Middle frontal gyrus (tissue), 1 donor: ENCODE measurements at regions not wholly inside any gene's neighbourhood (a gene's known extent, or its start where the extent isn't known, plus 50 kb on each side); places are given as distances from the start of the nearest gene placed in this dataset.

Experiments used
- DNase-seq: peaks from one replicate; pipeline ENCODE4 v3.0.0-alpha.2; 2015; ENCODE audit warnings: low spot score; ENCODE audit errors: extremely low spot score

DNA sequence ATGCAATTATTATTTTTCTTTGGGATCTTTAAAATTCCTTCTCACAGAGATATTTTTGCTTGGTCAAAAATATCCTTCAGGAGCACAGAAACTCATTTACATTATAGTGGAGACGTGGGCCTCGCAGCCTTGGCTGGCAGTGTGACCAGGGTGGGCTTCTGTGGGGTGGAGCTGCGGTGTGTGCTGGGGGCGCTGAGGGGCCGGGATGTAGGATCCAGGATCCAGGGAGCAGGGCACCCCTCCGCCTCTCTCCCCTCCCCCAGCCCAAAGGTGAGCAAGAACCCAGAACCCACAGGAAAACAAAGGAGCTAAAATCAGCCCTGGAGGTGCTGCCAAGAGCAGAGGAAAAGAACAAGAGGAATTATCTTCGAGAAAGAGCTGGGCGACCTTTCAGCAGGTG is 79.1 kb upstream of the OLFM1 start:
- DNase-seq = no peak

DNA sequence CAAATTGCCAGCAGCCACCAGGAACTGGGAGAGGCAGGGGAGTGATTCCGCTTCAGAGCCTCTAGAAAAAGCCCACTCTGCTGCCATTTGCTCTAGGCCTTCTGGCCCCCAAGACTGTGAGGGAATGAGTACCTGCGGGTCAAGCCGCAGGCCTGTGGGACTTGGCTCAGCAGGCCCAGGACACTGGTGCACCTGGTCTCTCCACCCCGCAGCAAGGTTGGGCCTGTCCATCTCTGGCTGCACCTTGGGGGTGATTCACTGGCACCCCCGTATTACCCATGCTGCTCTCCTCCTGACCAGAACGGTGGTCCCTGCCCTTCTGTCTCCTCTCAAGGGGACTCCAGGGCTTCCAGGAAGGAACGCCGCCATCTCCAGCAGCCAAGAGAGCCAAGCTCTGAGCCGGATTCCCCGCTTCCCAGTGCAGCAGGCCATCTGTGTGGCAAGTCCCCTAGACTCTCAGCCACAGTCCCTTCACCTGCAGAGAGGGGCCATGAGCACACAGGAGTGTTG is 78.4 kb upstream of the OLFM1 start:
- DNase-seq = no peak

DNA sequence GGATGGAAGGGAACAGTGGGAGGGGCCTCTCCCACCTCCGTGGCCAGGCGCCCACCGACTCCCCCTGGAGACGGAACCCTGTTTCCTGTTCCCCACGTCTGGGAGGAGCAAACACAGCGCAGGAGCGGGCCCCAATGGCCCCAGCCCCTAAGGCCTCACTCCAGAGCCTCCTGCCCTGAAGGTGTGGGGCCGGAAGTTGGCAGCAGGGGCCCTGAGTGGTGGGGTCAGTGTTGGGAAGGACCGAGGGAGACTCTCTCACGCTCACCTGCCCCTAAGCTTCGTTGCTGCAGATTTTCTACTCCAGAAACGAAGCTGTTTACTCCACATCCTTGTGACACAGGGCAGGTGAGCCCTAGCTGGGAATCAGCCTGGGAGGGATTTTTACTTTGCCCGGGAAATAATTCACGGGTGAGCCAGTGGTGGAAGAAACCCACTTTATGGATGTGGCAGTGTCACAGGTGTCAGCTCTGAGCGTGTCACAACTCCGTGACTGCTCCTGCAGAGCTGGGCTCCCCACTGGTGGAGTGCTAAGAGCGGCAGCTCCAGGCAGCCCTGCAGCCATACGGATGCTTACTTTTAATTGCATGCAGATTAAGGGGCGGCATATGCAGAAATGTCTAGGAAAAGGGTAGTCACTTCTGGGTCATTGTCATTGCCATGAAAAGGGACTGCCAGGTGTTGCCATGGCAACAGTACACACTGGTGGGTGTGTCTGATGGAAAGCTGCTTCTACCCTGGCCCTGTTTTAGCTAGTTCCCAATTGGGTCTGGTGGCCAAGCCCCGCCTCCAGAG is 77.5 kb upstream of the OLFM1 start:
- no peak for DNase-seq

DNA sequence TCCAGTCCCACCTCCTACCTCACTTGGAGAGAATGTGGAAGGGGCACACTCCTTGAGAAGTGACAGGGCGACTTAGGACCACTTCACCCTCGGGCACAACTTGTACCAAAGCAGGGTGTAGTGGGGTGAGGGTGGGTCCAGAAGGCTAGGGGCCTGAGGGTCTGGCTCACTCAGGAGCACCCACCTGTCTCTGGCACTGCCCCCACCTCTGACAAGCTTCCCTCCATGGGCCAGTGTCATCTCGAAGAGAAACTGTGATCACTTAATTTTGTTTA is 76.9 kb upstream of the OLFM1 start:
- DNase-seq = no peak

DNA sequence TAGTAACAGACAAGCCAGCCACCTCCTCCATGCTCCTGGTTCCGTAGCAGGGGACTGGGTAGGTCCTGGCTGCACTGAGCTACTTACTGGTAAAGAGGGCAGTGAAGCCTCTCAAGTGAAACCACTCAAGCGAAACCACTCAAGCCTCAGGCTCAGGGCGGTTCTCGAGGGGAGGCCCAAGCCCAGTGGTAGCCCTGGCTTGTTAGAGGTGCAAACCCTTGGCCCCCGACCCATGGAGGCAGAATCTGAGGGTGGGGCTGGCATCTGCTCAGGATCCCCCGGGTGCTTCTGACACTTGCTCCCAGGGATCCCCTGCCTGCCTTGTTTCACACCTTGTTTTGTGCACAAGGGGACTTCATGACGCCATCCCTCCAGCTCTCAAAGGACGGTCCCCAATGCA is 76.5 kb upstream of the OLFM1 start:
- DNase-seq = no peak

GRCh38 chr9:135012166-135012565 is 75.3 kb upstream of the OLFM1 start:
- no peak for DNase-seq

GRCh38 chr9:135014311-135015010 is 73.0 kb upstream of the OLFM1 start:
- no peak for DNase-seq

DNA sequence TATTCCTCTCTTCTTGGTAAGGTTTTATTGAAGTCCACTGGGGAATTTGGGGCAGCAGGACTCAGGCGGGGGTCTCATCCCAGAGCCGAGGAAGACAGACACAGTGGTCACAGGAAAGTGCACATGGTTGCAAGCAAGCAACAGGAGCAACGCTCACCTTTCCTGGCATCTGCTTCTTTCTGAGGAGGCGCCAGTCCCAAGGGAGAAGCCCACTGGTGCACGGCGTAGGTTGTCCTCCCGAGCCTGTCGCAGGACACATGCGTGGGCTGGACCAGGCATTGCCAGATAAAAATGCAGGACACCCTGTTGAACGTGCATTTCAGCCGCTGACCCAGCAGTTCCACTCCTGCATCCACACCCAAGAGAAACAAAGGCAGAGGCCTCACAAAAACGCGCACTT is 72.4 kb upstream of the OLFM1 start:
- DNase-seq = no peak

DNA sequence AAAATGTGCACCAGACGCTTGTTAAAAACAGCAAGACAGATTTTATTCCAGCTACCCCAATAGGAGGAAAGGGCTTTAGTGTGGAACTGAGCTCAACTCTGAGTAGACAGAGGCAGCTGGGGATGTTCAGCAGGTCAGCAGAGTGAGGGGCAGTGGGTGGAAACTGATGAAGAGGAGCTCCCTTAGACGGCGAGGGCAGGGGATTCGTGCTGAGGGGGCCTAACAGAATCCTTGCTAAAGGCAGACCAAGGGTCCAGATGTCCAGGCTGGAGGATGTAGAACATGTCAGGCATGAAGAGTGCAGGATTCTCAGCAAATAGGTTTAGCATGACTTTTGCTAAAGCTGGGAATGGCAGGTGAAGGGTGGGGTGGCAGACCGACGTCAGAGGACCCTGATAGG is 71.9 kb upstream of the OLFM1 start:
- DNase-seq = no peak

DNA sequence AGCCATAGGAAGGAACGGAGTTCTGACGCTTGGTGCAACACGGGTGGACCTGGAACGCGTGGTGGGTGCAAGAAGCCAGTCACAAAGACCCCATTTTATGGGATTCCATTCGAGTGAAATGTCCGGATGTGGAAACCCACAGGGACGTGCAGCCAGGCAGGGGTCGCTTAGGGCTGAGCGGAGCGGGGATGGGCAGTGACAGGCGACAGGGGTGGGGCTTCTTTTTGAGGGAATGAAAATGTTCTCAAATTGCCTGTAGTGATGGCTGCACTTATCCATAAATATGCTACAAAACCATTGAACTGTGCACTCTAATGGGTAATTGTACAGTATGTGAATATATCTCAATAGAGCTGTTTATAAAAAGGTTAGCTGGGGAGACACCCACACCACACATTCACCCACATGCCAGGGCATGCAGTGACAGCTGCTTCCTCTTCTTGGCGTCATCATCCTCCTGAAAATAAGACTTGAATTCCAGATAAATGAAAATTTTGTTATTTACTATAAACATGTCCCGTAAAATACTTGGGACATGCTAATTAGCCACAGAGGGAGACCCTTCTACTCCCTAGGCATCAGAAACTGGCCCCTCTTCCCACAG is 71.3 kb upstream of the OLFM1 start:
- DNase-seq = no peak

- no peak for DNase-seq
Observed at GRCh38 chr9:135016876-135017275, 70.6 kb upstream of the OLFM1 start.

- DNase-seq = no peak
Observed at GRCh38 chr9:135017899-135018298, 69.6 kb upstream of the OLFM1 start.

GRCh38 chr9:135018306-135018915 is 69.1 kb upstream of the OLFM1 start:
- DNase-seq = no peak

- no peak for DNase-seq
Observed at GRCh38 chr9:135019224-135019623, 68.2 kb upstream of the OLFM1 start.

DNA sequence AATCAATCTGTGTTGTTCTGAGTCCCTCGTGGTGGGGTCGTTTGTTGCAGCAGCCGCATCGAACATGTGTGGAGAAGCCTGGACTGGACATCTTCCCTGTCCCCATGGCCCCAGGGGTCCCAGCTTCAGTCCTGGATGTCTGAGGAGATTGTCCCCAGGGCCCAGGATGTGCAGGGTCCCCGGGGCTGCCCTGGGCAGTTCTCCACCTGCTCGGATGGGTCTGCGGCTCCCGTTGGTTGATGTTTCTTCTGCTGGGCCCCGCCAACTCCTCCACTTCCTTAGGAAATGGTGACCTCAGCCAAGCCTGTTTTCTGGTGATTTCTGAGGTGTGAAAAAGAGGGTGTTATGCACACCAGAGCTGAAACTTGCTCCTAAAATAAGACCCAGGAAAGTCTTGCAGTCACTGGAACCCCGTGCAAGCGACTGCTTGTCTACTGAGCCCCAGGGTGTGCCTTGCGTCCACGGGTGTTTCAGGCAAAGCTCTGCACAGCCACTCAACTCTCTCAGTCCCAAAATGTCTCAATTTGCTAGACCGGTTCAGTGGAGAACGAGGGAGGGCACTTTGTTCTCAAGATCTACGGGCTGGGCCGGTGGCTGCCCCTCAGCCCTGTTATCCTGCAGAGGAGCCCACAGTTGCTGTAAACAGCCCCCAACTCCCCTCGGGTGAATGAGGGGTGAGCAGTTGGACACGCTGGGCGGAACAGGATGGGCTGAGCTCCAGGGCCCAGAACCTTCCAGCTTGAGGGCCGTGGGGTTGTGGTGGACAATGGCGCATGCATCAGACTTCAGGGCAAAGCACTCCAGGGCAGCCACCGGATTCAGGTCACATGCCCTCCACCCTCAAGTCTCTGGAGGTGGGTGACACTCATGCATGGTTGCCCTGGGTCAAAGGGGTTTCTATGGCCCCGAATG is 66.7 kb upstream of the OLFM1 start:
- DNase-seq = no peak

DNA sequence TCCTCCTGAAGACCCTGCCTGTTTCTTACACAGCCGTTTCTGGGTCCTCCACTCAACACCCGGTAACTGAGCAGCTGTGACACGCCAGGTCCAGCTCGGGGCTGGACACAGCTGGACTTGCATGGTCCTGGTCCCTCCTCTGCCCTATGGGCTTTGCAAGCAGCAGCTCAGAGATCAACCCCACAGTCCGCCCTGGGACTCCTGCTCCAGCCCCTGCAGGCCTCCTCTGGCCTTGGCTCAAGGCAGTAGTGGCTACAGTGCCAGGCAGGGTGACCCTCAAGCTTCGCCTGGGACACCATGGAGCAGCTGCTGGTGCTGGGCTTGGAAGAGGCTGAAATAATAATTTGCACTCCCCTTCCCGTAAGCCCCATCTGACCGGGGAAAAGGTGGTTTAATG is 66.1 kb upstream of the OLFM1 start:
- no peak for DNase-seq

DNA sequence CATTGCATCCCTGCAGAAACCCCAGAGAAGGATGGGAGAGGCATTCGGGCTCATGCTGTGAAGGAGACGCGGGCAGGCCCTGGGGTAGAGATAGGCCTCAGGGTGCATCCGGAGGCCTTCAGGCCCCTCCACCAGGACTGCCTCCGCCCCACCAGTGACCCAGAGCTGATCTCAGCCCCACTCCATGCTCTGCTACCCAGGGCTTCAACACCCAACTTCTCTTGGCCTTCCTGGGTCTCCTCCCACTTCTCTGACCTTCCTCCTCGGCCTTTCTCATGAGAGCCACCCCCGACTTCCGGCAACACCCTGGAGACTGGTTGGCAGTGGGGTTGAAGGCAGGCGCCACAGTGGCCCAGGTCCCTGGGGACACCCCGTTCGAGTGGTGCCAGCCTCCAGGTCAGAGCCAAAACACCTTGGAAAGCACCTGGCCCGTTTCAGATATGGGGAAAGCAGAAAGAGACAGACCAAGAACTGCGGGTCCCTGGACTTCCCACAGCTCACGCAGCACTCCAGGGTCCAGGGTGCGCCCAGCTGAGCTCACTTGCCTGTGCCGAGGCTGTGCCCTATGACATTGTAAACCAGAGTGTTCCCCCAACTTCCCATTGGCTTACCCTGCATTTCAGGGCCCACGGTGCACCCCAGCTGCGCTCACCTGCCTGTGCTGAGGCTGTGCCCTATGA is 65.1 kb upstream of the OLFM1 start:
- no peak for DNase-seq

- DNase-seq = no peak
Observed at GRCh38 chr9:135023088-135023785, 64.2 kb upstream of the OLFM1 start.

GRCh38 chr9:135023786-135024405 is 63.6 kb upstream of the OLFM1 start:
- no peak for DNase-seq

DNA sequence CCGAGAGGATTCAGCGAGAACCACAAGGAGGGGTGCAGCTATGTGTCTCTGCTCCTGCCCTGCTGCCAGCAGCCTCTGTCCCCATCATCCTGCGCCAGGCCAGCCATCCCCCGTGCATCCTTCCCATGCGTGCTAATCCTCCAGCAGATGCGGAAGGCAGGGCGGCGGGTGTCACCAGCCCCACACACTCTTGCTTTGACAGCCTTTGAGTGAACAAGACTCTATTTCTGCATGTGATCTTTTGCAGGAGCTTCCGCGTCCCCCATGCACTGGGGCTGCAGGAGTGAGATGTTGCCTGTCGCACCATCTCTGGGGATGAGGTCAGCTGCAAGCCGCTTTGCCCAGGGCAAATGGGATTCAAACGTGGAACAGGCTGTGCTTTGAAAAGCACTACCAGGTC is 58.0 kb upstream of the OLFM1 start:
- no peak for DNase-seq
